ENCODE measurements at regions not wholly inside any gene's neighbourhood (a gene's known extent, or its start where the extent isn't known, plus 50 kb on each side); places are given as distances from the start of the nearest gene placed in this dataset.
"Not testable (repeated sequence)": the region's sequence is repeated elsewhere in the genome, so short reads cannot be mapped to it uniquely, and the experiment has no call there.

GRCh38 chr1:148290881-148291280, 138.8 kb upstream of the NBPF11 start:
- Histone ChIP-seq H3K27me3 (ENCODE audit: control insufficient read depth, insufficient read depth, low read length) (no peaks in the 10 kb centered on the region), H3K4me1 (ENCODE audit: control insufficient read depth, insufficient read depth, low read length) (no peaks in the 10 kb centered on the region), H3K9me3 (ENCODE audit: control insufficient read depth, insufficient read depth, low read depth, low read length) (no peaks in the 10 kb centered on the region), H3K27ac (ENCODE audit: low read length) (no peak overlapping the region), H3K36me3 (ENCODE audit: control insufficient read depth, insufficient read depth, low read length) (no peaks in the 10 kb centered on the region), H3K4me3 (ENCODE audit: low read depth in 2 of 2, low read length in 2 of 2) (no peak overlapping the region)
- ATAC-seq: no peak
- no peak for TF ChIP-seq TCF7L2 (IDR thresholded peaks at IDR 0.05; ENCODE audit: low read depth, low read length)
- no peak for TF ChIP-seq CTCF (IDR thresholded peaks at IDR 0.05)
- no peak for DNase-seq (ENCODE audit: low read depth, low spot score)
- ChIA-PET POLR2A (no interaction called here), CTCF (no interaction called here)
- BruUV-seq (replicated peaks): no TSS peak
- in situ Hi-C loops (cut with HindIII; ENCODE audit: low pct_unique_long_range_greater_than_20kb, low sequenced_read_pairs) (no loop called here), intact Hi-C loops (cut with micrococcal nuclease; ENCODE audit: unreplicated experiment) (no loop called here)

- Histone ChIP-seq H3K4me1 (ENCODE audit: control insufficient read depth, insufficient read depth, low read length) (no peaks in the 10 kb centered on the region), H3K36me3 (ENCODE audit: control insufficient read depth, insufficient read depth, low read length) (no peaks in the 10 kb centered on the region), H3K27me3 (ENCODE audit: control insufficient read depth, insufficient read depth, low read length) (no peaks in the 10 kb centered on the region), H3K4me3 (ENCODE audit: low read depth in 2 of 2, low read length in 2 of 2) (no peak overlapping the region), H3K9me3 (ENCODE audit: control insufficient read depth, insufficient read depth, low read depth, low read length) (no peaks in the 10 kb centered on the region), H3K27ac (ENCODE audit: low read length) (no peak overlapping the region)
- ChIA-PET POLR2A (no interaction called here), CTCF (no interaction called here)
- DNase-seq (ENCODE audit: low read depth, low spot score): no peak
- in situ Hi-C loops (cut with HindIII; ENCODE audit: low pct_unique_long_range_greater_than_20kb, low sequenced_read_pairs): no loop called here
- BruUV-seq (replicated peaks): no TSS peak
- no peak for ATAC-seq
- TF ChIP-seq REST (IDR thresholded peaks at IDR 0.05; ENCODE audit: insufficient read depth in 1 of 2, low read depth in 2 of 2, low read length in 1 of 2): no peak
- no peak for TF ChIP-seq POLR2AphosphoS5 (IDR thresholded peaks at IDR 0.05; ENCODE audit: low read depth, low read length)
- no peak for TF ChIP-seq SIN3A (IDR thresholded peaks at IDR 0.05; ENCODE audit: borderline replicate concordance, insufficient read depth, low read depth, low read length)
- TF ChIP-seq TCF7L2 (IDR thresholded peaks at IDR 0.05; ENCODE audit: low read depth, low read length): no peak
- no peak for TF ChIP-seq CTCF (IDR thresholded peaks at IDR 0.05)
- intact Hi-C loops (cut with micrococcal nuclease; ENCODE audit: unreplicated experiment): no loop called here
These were observed 137.6 kb upstream of the NBPF11 start for GRCh38 chr1:148289647-148290046.

- POLR2A ChIA-PET; intact Hi-C loops (cut with micrococcal nuclease; ENCODE audit: unreplicated experiment); BruUV-seq (replicated peaks); H3K4me3 ChIP-seq (ENCODE audit: low read depth in 2 of 2, low read length in 2 of 2); H3K4me1 ChIP-seq (ENCODE audit: control insufficient read depth, insufficient read depth, low read length); in situ Hi-C loops (cut with HindIII; ENCODE audit: low pct_unique_long_range_greater_than_20kb, low sequenced_read_pairs); CTCF ChIA-PET; H3K27ac ChIP-seq (ENCODE audit: low read length); DNase-seq (ENCODE audit: low read depth, low spot score); H3K27me3 ChIP-seq (ENCODE audit: control insufficient read depth, insufficient read depth, low read length); ATAC-seq; H3K36me3 ChIP-seq (ENCODE audit: control insufficient read depth, insufficient read depth, low read length); H3K9me3 ChIP-seq (ENCODE audit: control insufficient read depth, insufficient read depth, low read depth, low read length): not testable (repeated sequence)
These were observed 133.9 kb upstream of the NBPF11 start for GRCh38 chr1:148285946-148286345.

GRCh38 chr1:148280831-148281572, 128.9 kb upstream of the NBPF11 start:
- H3K27me3 ChIP-seq (ENCODE audit: control insufficient read depth, insufficient read depth, low read length); in situ Hi-C loops (cut with HindIII; ENCODE audit: low pct_unique_long_range_greater_than_20kb, low sequenced_read_pairs): not testable (repeated sequence)

More at GRCh38 chr1:148280831-148281572, 128.9 kb upstream of the NBPF11 start:
- H3K9me3 ChIP-seq (ENCODE audit: control insufficient read depth, insufficient read depth, low read depth, low read length); intact Hi-C loops (cut with micrococcal nuclease; ENCODE audit: unreplicated experiment); POLR2A ChIA-PET; H3K4me1 ChIP-seq (ENCODE audit: control insufficient read depth, insufficient read depth, low read length); H3K36me3 ChIP-seq (ENCODE audit: control insufficient read depth, insufficient read depth, low read length); DNase-seq (ENCODE audit: low read depth, low spot score); CTCF ChIA-PET: not testable (repeated sequence)
- ATAC-seq: peak; percentile 91
- BruUV-seq (replicated peaks): TSS peak; percentile 100
- peak overlapping the region; percentile 56 to 61 for H3K4me3 ChIP-seq (ENCODE audit: low read depth in 2 of 2, low read length in 2 of 2)
- peak overlapping the region; percentile 88 for H3K27ac ChIP-seq (ENCODE audit: low read length)
